Mesenchymal stem cell (in vitro differentiated cells and primary cell): ENCODE measurements at regions not wholly inside any gene's neighbourhood (a gene's known extent, or its start where the extent isn't known, plus 50 kb on each side); places are given as distances from the start of the nearest gene placed in this dataset.

Experiments used
- DNase-seq: peaks from one replicate; pipeline ENCODE4 v3.0.0-alpha.2; 2013
- H2AFZ ChIP-seq: one replicate; pipeline ENCODE4 v1.6.1; 2013; ENCODE audit warnings: low read depth, mild to moderate bottlenecking, control low read depth, inconsistent platforms, low read length, moderate library complexity
- H2AK5ac ChIP-seq: 2 replicates; pipeline ENCODE4 v1.6.1; 2013; ENCODE audit warnings: low read length, moderate library complexity, mild to moderate bottlenecking, inconsistent platforms; ENCODE audit not compliant: severe bottlenecking
- H2BK120ac ChIP-seq: one replicate; pipeline ENCODE4 v1.6.1; 2013; ENCODE audit warnings: low read depth, mild to moderate bottlenecking, inconsistent platforms, low read length, moderate library complexity
- H2BK12ac ChIP-seq, 2 experiments: one replicate each; pipeline ENCODE4 v1.6.1; 2013; ENCODE audit warnings: inconsistent platforms in 2 of 2, low read length in 2 of 2, mild to moderate bottlenecking in 2 of 2, moderate library complexity in 2 of 2, control low read depth in 1 of 2
- H2BK15ac ChIP-seq: one replicate; pipeline ENCODE4 v1.6.1; 2013; ENCODE audit warnings: mild to moderate bottlenecking, low read depth, inconsistent platforms; ENCODE audit not compliant: poor library complexity, severe bottlenecking
- H2BK5ac ChIP-seq: 2 replicates; pipeline ENCODE4 v1.6.1; 2013; ENCODE audit warnings: low read depth, mild to moderate bottlenecking, low read length, control low read depth, inconsistent platforms; ENCODE audit not compliant: poor library complexity, severe bottlenecking
- H3K14ac ChIP-seq, 2 experiments: one replicate each; pipeline ENCODE4 v1.6.1; 2013; ENCODE audit warnings: inconsistent platforms in 2 of 2, low read length in 2 of 2, control low read depth in 1 of 2, mild to moderate bottlenecking in 1 of 2, moderate library complexity in 1 of 2
- H3K18ac ChIP-seq, 2 experiments: one replicate each; pipeline ENCODE4 v1.6.1; 2013; ENCODE audit warnings: inconsistent platforms in 2 of 2, low read length in 2 of 2, control low read depth in 1 of 2, low read depth in 1 of 2, mild to moderate bottlenecking in 1 of 2
- H3K23ac ChIP-seq, 2 experiments: one replicate each; pipeline ENCODE4 v1.6.1; 2013; ENCODE audit warnings: inconsistent platforms in 2 of 2, low read length in 2 of 2, mild to moderate bottlenecking in 2 of 2, moderate library complexity in 2 of 2, control low read depth in 1 of 2
- H3K27ac ChIP-seq: 2 replicates; pipeline ENCODE4 v1.5.1; 2013; ENCODE audit warnings: mild to moderate bottlenecking, moderate library complexity, low read length, control low read depth, inconsistent platforms; ENCODE audit not compliant: poor library complexity, severe bottlenecking
- H3K27me3 ChIP-seq, 2 experiments: 2 replicates each; pipeline versions ENCODE4 v1.6.1 to v1.7.0; 2013; ENCODE audit warnings: low read length in 2 of 2, mild to moderate bottlenecking in 2 of 2, moderate library complexity in 2 of 2, control low read depth in 1 of 2, inconsistent platforms in 1 of 2; ENCODE audit not compliant: control insufficient read depth in 1 of 2, insufficient read depth in 1 of 2
- H3K36me3 ChIP-seq, 2 experiments: 2 replicates each; pipeline versions ENCODE4 v1.6.1 to v1.7.0; 2013; ENCODE audit warnings: low read length in 2 of 2, control low read depth in 1 of 2, inconsistent platforms in 1 of 2, low read depth in 1 of 2, mild to moderate bottlenecking in 1 of 2; ENCODE audit not compliant: insufficient read depth in 2 of 2, control insufficient read depth in 1 of 2
- H3K4ac ChIP-seq, 2 experiments: one replicate each; pipeline ENCODE4 v1.6.1; 2013; ENCODE audit warnings: inconsistent platforms in 2 of 2, low read length in 2 of 2, mild to moderate bottlenecking in 2 of 2, moderate library complexity in 2 of 2, control low read depth in 1 of 2, low read depth in 1 of 2
- H3K4me1 ChIP-seq: 2 replicates; pipeline ENCODE4 v1.6.1; 2013; ENCODE audit warnings: low read depth, low read length, control low read depth; ENCODE audit not compliant: control insufficient read depth, insufficient read depth
- H3K4me2 ChIP-seq: 2 replicates; pipeline ENCODE4 v1.6.1; 2013; ENCODE audit warnings: low read length, mild to moderate bottlenecking, inconsistent platforms; ENCODE audit not compliant: poor library complexity, severe bottlenecking
- H3K4me3 ChIP-seq, 2 experiments: 2 replicates each; pipeline versions ENCODE4 v1.5.1 to v1.7.0; 2013; ENCODE audit warnings: low read length in 2 of 2, mild to moderate bottlenecking in 2 of 2, control low read depth in 1 of 2, low read depth in 1 of 2; ENCODE audit not compliant: insufficient read depth in 1 of 2
- H3K79me1 ChIP-seq: replicated peaks from 2 replicates; pipeline ENCODE4 v1.6.1; 2013; ENCODE audit warnings: mild to moderate bottlenecking, control low read depth, low read length, inconsistent platforms; ENCODE audit not compliant: poor library complexity, severe bottlenecking
- H3K9ac ChIP-seq: 2 replicates; pipeline ENCODE4 v1.7.0; 2013; ENCODE audit warnings: mild to moderate bottlenecking, low read length, moderate library complexity
- H3K9me3 ChIP-seq: 2 replicates; pipeline ENCODE4 v1.7.0; 2013; ENCODE audit warnings: mild to moderate bottlenecking, low read length; ENCODE audit not compliant: control insufficient read depth
- H4K8ac ChIP-seq: one replicate; pipeline ENCODE4 v1.6.1; 2013; ENCODE audit warnings: inconsistent platforms, mild to moderate bottlenecking, low read length, moderate library complexity
- H4K91ac ChIP-seq: one replicate; pipeline ENCODE4 v1.6.1; 2013; ENCODE audit warnings: mild to moderate bottlenecking, low read length, inconsistent platforms
- WGBS: methylation state at CpG from one replicate; pipeline ENCODE4 v1.1.7; 2013; ENCODE audit warnings: mixed read lengths; 5-methylcytosine and 5-hydroxymethylcytosine counted together

DNA sequence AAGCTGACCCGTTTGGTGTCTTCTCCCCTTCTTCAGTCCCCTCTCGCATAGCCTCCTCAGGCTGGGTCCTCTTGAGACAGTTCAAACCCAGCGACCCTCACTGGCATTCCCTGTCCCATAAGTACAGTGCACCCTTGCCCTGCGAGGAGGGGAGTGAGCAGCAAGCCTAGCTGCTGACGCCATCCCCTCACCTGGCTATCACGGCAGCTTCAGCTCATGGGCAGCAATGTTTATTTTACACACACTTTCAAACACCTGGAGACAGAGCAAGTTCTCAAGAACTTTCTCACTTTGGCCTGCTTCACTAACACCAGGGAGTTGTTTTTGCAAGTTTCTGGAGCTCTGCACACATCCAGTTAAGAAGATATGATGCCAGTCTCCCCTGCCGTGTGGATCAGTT is 189.6 kb upstream of the E2F8 start:
- H2BK12ac ChIP-seq: no peak overlapping the region
- peaks cover 0 to 57% of the 10 kb centered on the region in 2 experiments for H3K27me3 ChIP-seq
- no peaks in the 10 kb centered on the region for H3K36me3 ChIP-seq
- H3K23ac ChIP-seq: no peak overlapping the region
- no peak overlapping the region for H3K4ac ChIP-seq
- H2AFZ ChIP-seq: no peak overlapping the region
- no peak overlapping the region for H3K9ac ChIP-seq
- no peak overlapping the region for H3K4me3 ChIP-seq
- no peak for DNase-seq
- H3K18ac ChIP-seq: peak overlapping the region in 1 of 2 experiments; percentile 31
- no peak overlapping the region for H4K8ac ChIP-seq
- no peak overlapping the region for H3K4me2 ChIP-seq
- no peak overlapping the region for H2AK5ac ChIP-seq
- no peak overlapping the region for H2BK15ac ChIP-seq
- WGBS: 92% methylated on average over 7 of the region's 7 CpGs
- H3K4me1 ChIP-seq: no peaks in the 10 kb centered on the region
- H3K9me3 ChIP-seq: no peaks in the 10 kb centered on the region
- H3K27ac ChIP-seq: no peak overlapping the region
- H3K14ac ChIP-seq: no peak overlapping the region
- H3K79me1 ChIP-seq: no peaks in the 10 kb centered on the region
- H2BK5ac ChIP-seq: no peak overlapping the region
- H2BK120ac ChIP-seq: no peak overlapping the region
- H4K91ac ChIP-seq: peak overlapping the region; percentile 8

DNA sequence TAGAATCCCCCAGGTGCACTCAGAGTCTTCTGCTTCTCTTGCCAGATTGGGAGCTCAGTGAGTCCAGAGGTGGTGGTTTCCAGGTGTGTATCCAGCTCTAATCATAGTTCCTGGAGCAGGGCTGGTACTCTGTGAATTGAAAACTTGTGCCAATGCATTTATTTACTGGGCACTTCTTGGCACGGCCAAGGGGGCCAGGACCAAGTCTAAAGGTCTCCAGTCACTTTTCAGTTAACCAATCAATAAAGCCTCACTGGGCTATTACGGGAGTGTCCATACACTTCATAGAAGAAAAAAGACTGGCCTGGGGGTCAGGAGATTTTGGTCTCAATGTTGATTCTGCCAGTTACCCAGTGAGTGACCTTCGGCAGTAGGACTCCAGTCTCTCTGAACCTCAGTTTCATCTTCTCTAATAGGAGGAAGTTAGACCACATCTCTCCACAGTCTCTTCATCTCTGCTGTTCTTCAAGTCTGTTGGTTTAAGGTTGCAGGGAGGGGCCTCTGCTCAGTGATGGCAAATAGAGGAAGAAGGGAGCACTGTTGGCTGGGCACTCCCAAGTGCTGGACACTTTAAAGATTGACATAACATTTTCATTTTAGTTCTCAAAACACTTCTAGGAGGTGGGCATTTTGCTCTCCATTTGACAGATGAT is 188.5 kb upstream of the E2F8 start:
- H2BK12ac ChIP-seq: no peak overlapping the region
- no peaks in the 10 kb centered on the region for H3K79me1 ChIP-seq
- H2AFZ ChIP-seq: no peak overlapping the region
- H3K27ac ChIP-seq: no peak overlapping the region
- H2BK5ac ChIP-seq: no peak overlapping the region
- no peak overlapping the region for H3K4me2 ChIP-seq
- no peak overlapping the region for H4K91ac ChIP-seq
- 100% methylated on average over 3 of the region's 3 CpGs for WGBS
- H3K27me3 ChIP-seq: peaks cover 0 to 57% of the 10 kb centered on the region in 2 experiments
- H3K4ac ChIP-seq: no peak overlapping the region
- H3K23ac ChIP-seq: no peak overlapping the region
- H3K4me1 ChIP-seq: no peaks in the 10 kb centered on the region
- peak overlapping the region in 1 of 2 experiments; percentile 27 for H3K18ac ChIP-seq
- H2BK120ac ChIP-seq: no peak overlapping the region
- no peak overlapping the region for H3K9ac ChIP-seq
- H3K4me3 ChIP-seq: no peak overlapping the region
- no peak overlapping the region for H4K8ac ChIP-seq
- H2BK15ac ChIP-seq: no peak overlapping the region
- no peak overlapping the region for H3K14ac ChIP-seq
- no peak for DNase-seq
- no peak overlapping the region for H2AK5ac ChIP-seq
- no peaks in the 10 kb centered on the region for H3K9me3 ChIP-seq
- no peaks in the 10 kb centered on the region for H3K36me3 ChIP-seq

DNA sequence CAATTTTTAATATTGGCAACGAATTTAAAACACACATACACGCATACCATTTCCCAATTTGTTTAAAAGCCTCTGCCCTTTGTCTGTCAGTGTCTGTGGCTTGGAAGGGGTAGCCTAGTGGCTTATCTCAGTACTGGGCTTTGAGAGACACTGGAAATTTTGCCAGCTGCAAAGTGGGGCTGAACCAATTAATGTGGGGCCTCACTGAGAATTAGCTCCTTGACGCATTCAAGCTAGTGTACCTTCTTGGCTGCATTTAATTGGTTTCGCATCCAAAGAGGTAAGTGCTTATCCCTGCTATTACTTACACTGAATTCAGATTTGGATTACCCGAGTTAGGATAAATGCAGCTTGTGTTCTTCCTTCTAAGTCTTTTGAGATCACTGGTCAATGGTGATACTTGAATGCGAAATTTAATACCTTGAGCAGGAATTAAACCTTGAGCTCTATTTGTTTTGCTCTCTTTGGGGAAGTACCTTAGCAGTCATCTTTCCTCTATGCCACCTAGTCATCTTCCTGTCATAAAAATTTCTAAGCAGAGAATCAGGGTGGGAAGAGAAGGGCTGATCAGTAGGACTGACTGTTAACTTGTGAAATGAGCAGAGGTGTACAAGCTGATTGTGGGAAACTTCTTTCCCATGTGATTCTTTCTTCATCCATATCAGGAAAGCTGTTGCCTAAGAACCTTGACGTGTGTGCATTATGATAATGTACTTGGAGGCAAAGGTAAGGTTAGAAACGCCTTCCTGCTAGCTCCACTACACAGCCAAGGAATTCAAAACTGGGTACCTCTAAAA is 187.7 kb upstream of the E2F8 start:
- Histone ChIP-seq H3K4me2 (no peak overlapping the region), H2AK5ac (no peak overlapping the region), H3K4ac (no peak overlapping the region), H3K79me1 (no peaks in the 10 kb centered on the region), H3K14ac (no peak overlapping the region), H2BK120ac (no peak overlapping the region), H3K36me3 (no peaks in the 10 kb centered on the region), H3K23ac (no peak overlapping the region), H2BK12ac (no peak overlapping the region), H2AFZ (no peak overlapping the region), H3K27ac (no peak overlapping the region), H3K9me3 (no peaks in the 10 kb centered on the region), H4K8ac (no peak overlapping the region), H3K18ac (no peak overlapping the region), H2BK15ac (no peak overlapping the region), H2BK5ac (no peak overlapping the region), H4K91ac (no peak overlapping the region), H3K27me3 (peaks cover 0 to 52% of the 10 kb centered on the region in 2 experiments), H3K4me3 (no peak overlapping the region), H3K4me1 (no peaks in the 10 kb centered on the region), H3K9ac (no peak overlapping the region)
- WGBS: 100% methylated on average over 4 of the region's 8 CpGs
- no peak for DNase-seq

DNA sequence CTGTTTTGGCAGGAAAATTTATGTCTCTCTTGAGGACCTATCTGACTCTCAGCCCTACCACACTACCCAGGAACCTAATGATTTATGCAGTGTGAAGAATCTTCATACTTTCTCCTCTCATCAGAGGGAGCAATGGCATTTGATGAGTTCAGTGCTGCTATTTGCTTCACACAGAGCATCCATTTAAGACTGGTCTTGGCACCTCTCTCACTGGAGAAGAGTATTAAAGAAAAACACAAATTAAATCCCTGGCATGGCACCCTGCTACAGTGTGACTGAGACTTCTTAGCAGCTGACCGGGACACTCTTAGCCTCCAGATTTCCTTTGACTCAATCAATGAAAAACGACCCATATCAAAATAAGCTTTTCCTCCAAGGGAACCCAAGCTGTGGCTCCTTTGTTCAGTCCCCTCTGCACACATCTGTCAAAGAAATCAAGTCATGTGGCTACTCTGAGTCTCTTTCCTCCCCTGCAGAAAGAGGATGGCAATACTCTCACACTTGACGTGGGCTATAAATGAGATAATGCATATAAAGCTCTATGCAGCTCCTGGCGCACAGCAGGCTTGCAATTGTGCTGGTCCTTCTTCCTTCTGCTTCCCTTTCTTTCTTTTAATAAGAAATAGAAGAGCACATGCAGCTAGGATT is 186.1 kb upstream of the E2F8 start:
- H2AFZ ChIP-seq: no peak overlapping the region
- no peak overlapping the region for H3K23ac ChIP-seq
- DNase-seq: no peak
- H3K4me2 ChIP-seq: no peak overlapping the region
- no peak overlapping the region for H2BK15ac ChIP-seq
- H3K4me3 ChIP-seq: no peak overlapping the region
- 95% methylated on average over 4 of the region's 4 CpGs for WGBS
- H3K27ac ChIP-seq: no peak overlapping the region
- H2AK5ac ChIP-seq: no peak overlapping the region
- H3K9me3 ChIP-seq: no peaks in the 10 kb centered on the region
- no peak overlapping the region for H4K91ac ChIP-seq
- no peak overlapping the region for H3K18ac ChIP-seq
- H2BK120ac ChIP-seq: no peak overlapping the region
- H3K27me3 ChIP-seq: peaks cover 0 to 46% of the 10 kb centered on the region in 2 experiments
- no peak overlapping the region for H4K8ac ChIP-seq
- no peaks in the 10 kb centered on the region for H3K36me3 ChIP-seq
- H2BK12ac ChIP-seq: no peak overlapping the region
- no peaks in the 10 kb centered on the region for H3K4me1 ChIP-seq
- no peak overlapping the region for H3K14ac ChIP-seq
- H3K9ac ChIP-seq: no peak overlapping the region
- H3K79me1 ChIP-seq: no peaks in the 10 kb centered on the region
- peak overlapping the region in 1 of 2 experiments; percentile 11 for H3K4ac ChIP-seq
- H2BK5ac ChIP-seq: no peak overlapping the region
